CD4-positive, alpha-beta T cell (primary cell): ENCODE measurements at regions not wholly inside any gene's neighbourhood (a gene's known extent, or its start where the extent isn't known, plus 50 kb on each side); places are given as distances from the start of the nearest gene placed in this dataset.

ENCODE experiments used
- ATAC-seq: fragments of 200-7000 bp; cut with Tn5 transposase; one replicate; pipeline ENCODE4 v1.10.0; 2022; ENCODE audit warnings: mild to moderate bottlenecking; ENCODE audit not compliant: poor library complexity
- CTCF ChIA-PET: fragments of 350-600 bp; sonication (Branson Sonifier 250); formaldehyde crosslinking; loops from one replicate; lab custom pipeline; 2021; ENCODE audit warnings: antibody characterized with exemption, inconsistent platforms; lab: Charles Lee
- POLR2A ChIA-PET: fragments of 350-600 bp; sonication (Branson Sonifier 250); formaldehyde crosslinking; loops from one replicate; lab custom pipeline; 2021; ENCODE audit warnings: antibody characterized with exemption, inconsistent platforms; lab: Charles Lee
- DNase-seq, 14 experiments: peaks; one replicate each; pipeline ENCODE4 v3.0.0-alpha.2; 2013 to 2020; ENCODE audit warnings: mixed read lengths in 2 of 14
- H3K27ac ChIP-seq, 2 donors: one replicate each; pipeline versions ENCODE4 v1.5.1 to v1.7.0; 2013; ENCODE audit warnings: low read length in 2 of 2, low read depth in 1 of 2, mild to moderate bottlenecking in 1 of 2
- H3K27me3 ChIP-seq, 2 experiments: 1 replicate in 1 of 2; 2 replicates in 1 of 2; pipeline versions ENCODE4 v1.6.1 to v1.7.0; 2013; ENCODE audit warnings: low read length in 2 of 2, control low read depth in 1 of 2, mild to moderate bottlenecking in 1 of 2, moderate library complexity in 1 of 2; ENCODE audit not compliant: insufficient read depth in 2 of 2, control insufficient read depth in 1 of 2
- H3K36me3 ChIP-seq: one replicate; pipeline ENCODE4 v1.6.1; 2013; ENCODE audit warnings: low read length, control low read depth; ENCODE audit not compliant: insufficient read depth
- H3K4me1 ChIP-seq: one replicate; pipeline ENCODE4 v1.6.1; 2013; ENCODE audit warnings: low read length, control low read depth; ENCODE audit not compliant: insufficient read depth
- H3K4me3 ChIP-seq: one replicate; pipeline ENCODE4 v1.5.1; 2013; ENCODE audit warnings: mild to moderate bottlenecking, low read length, moderate library complexity
- H3K9me3 ChIP-seq, 2 experiments: 1 replicate in 1 of 2; 2 replicates in 1 of 2; pipeline versions ENCODE4 v1.6.1 to v1.7.0; 2013; ENCODE audit warnings: low read length in 2 of 2, mild to moderate bottlenecking in 2 of 2, control low read depth in 1 of 2, moderate library complexity in 1 of 2; ENCODE audit not compliant: control insufficient read depth in 1 of 2, insufficient read depth in 1 of 2
- H3K27ac Mint-ChIP-seq: one replicate; pipeline ENCODE4 v1.8.0; 2020; ENCODE audit warnings: mixed read lengths
- H3K27me3 Mint-ChIP-seq: one replicate; pipeline ENCODE4 v1.8.0; 2021; ENCODE audit warnings: mixed read lengths
- H3K36me3 Mint-ChIP-seq: one replicate; pipeline ENCODE4 v1.8.0; 2021; ENCODE audit warnings: low read depth, mixed read lengths
- H3K4me1 Mint-ChIP-seq: one replicate; pipeline ENCODE4 v1.8.0; 2021; ENCODE audit warnings: low read depth, mixed read lengths
- H3K4me3 Mint-ChIP-seq: one replicate; pipeline ENCODE4 v1.8.0; 2020; ENCODE audit warnings: mild to moderate bottlenecking, mixed read lengths
- H3K9me3 Mint-ChIP-seq: one replicate; pipeline ENCODE4 v1.8.0; 2020; ENCODE audit warnings: mixed read lengths
- intact Hi-C, 2 experiments: fragments of 100-400 bp; cut with DNase I in 1 of 2; cut with micrococcal nuclease in 1 of 2; formaldehyde crosslinking; loops; one replicate each; pipeline versions ENCODE4 v1.15.1 to v1.9.0; 2023 to 2025; cut with DNase I, micrococcal nuclease
- TF ChIP-seq, protein P1 (sequence below): fragments of 200-600 bp; IDR thresholded peaks from one replicate; pipeline ENCODE4 v1.8.0; 2022; ENCODE audit warnings: antibody characterized with exemption, mild to moderate bottlenecking

DNA sequence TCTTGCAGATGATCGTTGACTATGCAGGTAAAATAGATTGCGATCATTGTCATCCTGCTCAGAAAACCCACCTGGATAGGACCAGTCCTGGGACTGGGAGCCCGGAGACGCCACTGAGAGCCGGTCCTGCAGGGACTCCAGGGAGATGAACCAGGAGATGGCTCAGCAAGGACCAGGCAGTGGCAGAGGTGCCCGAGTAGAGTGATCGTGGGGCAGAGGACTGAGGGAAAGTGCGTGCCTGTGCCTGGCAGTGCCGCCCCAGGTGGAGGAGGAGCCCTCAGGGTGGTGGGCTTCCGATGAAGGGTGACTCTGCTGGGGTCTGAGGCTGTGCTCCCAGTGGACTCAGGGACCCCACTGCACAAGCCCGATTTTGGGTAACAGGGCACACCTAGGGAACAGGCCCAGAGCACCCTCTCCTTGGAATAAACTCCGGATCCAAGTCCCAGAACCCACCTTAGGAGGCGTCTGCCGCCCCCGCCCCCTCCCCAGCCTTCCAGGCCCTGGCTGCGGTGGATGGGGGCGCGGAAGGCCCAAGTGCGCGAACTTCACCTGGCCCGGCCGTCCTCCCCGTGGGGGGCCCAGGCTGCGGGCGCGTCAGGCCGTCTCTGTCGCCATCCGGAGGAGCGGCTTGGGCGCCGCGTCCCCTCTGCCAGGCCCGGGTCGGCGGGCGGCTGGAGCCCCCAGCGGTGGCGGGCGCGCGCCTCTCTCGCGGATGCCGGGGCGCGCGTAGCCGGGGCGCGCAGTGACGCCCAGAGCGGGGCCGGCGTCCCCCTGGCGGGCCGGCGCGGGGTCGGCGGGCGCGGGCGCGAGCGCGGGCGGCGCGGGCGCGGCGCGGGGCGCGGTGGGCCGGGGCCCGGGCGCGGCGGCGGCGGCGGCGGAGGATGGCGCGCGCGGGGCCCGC is 1338.8 kb downstream of the BRD1 start:
- no peaks in the 10 kb centered on the region for H3K36me3 Mint-ChIP-seq
- H3K4me1 Mint-ChIP-seq, result no peaks in the 10 kb centered on the region
- DNase-seq, result peak in 1 of 14 experiments; percentile 2
- CTCF ChIA-PET, result no interaction called here
- Histone ChIP-seq H3K4me3 (no peak overlapping the region), H3K27me3 (peaks cover 42 to 50% of the 10 kb centered on the region in 2 experiments), H3K9me3 (peaks cover 0 to 12% of the 10 kb centered on the region in 2 experiments), H3K36me3 (no peaks in the 10 kb centered on the region), H3K4me1 (no peaks in the 10 kb centered on the region), H3K27ac (no peak overlapping the region)
- POLR2A ChIA-PET, result no interaction called here
- ATAC-seq, result no peak
- intact Hi-C loops, result no loop called here
- H3K4me3 Mint-ChIP-seq, result no peak overlapping the region
- peaks cover 57% of the 10 kb centered on the region for H3K27me3 Mint-ChIP-seq
- TF ChIP-seq, protein P1, sequence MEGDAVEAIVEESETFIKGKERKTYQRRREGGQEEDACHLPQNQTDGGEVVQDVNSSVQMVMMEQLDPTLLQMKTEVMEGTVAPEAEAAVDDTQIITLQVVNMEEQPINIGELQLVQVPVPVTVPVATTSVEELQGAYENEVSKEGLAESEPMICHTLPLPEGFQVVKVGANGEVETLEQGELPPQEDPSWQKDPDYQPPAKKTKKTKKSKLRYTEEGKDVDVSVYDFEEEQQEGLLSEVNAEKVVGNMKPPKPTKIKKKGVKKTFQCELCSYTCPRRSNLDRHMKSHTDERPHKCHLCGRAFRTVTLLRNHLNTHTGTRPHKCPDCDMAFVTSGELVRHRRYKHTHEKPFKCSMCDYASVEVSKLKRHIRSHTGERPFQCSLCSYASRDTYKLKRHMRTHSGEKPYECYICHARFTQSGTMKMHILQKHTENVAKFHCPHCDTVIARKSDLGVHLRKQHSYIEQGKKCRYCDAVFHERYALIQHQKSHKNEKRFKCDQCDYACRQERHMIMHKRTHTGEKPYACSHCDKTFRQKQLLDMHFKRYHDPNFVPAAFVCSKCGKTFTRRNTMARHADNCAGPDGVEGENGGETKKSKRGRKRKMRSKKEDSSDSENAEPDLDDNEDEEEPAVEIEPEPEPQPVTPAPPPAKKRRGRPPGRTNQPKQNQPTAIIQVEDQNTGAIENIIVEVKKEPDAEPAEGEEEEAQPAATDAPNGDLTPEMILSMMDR, result no peak
- no peaks in the 10 kb centered on the region for H3K9me3 Mint-ChIP-seq
- no peak overlapping the region for H3K27ac Mint-ChIP-seq

DNA sequence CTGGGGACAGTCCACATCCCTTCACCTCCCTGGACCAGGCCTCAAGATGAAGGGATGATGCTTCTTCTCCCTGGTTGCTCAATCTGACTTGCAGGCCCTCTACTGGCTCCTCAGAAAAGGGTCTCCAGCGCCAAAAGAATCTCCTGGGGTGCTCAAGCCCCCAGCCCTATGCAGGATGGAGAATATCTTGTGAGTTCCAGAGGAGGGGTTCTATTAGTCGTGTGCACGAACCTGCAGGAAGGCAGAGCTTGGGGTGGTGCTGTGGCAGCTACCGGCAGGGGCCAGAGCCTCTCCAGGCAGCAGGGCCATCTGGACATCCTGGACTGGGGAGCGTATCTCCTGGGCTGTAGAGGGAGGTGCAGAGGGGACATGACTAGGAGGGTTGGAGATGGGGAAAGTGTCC is 1339.5 kb downstream of the BRD1 start:
- TF ChIP-seq, protein P1, result no peak
- POLR2A ChIA-PET, result no interaction called here
- Mint-ChIP-seq H3K27me3 (peaks cover 50% of the 10 kb centered on the region), H3K9me3 (no peaks in the 10 kb centered on the region), H3K4me3 (no peak overlapping the region), H3K27ac (no peak overlapping the region), H3K36me3 (no peaks in the 10 kb centered on the region), H3K4me1 (no peaks in the 10 kb centered on the region)
- ATAC-seq (no peak), DNase-seq (no peak)
- H3K4me3 ChIP-seq, result no peak overlapping the region
- CTCF ChIA-PET, result no interaction called here
- intact Hi-C loops, result no loop called here
- H3K27me3 ChIP-seq, result peaks cover 38 to 48% of the 10 kb centered on the region in 2 experiments
- no peak overlapping the region for H3K27ac ChIP-seq
- H3K4me1 ChIP-seq, result no peaks in the 10 kb centered on the region
- peaks cover 0 to 12% of the 10 kb centered on the region in 2 experiments for H3K9me3 ChIP-seq
- H3K36me3 ChIP-seq, result no peaks in the 10 kb centered on the region

DNA sequence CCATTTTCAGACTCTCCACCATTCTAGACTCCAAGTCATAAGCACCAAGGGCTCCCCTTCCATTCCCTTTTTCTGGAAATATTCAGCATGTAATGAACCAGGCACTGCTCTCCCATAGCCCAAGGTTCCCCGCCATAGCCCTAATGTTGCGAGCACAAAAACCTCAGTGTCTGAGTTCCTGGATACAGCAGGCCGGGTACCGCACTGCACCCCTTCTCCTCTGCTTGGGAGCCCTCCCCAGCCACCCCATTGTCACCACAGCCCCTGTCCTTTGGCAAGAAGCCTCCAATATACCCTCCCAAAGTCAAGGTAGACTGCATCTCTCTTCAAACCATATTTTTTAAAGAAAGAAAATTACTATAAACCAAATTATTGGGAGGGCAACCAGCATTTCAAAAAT is 1341.1 kb downstream of the BRD1 start:
- Mint-ChIP-seq H3K4me1 (no peaks in the 10 kb centered on the region), H3K9me3 (no peaks in the 10 kb centered on the region), H3K27me3 (peaks cover 36% of the 10 kb centered on the region), H3K36me3 (no peaks in the 10 kb centered on the region), H3K27ac (no peak overlapping the region), H3K4me3 (no peak overlapping the region)
- intact Hi-C loops, result no loop called here
- Histone ChIP-seq H3K9me3 (peaks cover 0 to 12% of the 10 kb centered on the region in 2 experiments), H3K4me1 (no peaks in the 10 kb centered on the region), H3K27ac (no peak overlapping the region), H3K4me3 (no peak overlapping the region), H3K27me3 (peaks cover 33% of the 10 kb centered on the region in 2 experiments), H3K36me3 (no peaks in the 10 kb centered on the region)
- ChIA-PET CTCF (no interaction called here), POLR2A (no interaction called here)
- TF ChIP-seq, protein P1, result no peak
- DNase-seq (no peak), ATAC-seq (no peak)
